ENCODE measurements at regions not wholly inside any gene's neighbourhood (a gene's known extent, or its start where the extent isn't known, plus 50 kb on each side); places are given as distances from the start of the nearest gene placed in this dataset.

DNA sequence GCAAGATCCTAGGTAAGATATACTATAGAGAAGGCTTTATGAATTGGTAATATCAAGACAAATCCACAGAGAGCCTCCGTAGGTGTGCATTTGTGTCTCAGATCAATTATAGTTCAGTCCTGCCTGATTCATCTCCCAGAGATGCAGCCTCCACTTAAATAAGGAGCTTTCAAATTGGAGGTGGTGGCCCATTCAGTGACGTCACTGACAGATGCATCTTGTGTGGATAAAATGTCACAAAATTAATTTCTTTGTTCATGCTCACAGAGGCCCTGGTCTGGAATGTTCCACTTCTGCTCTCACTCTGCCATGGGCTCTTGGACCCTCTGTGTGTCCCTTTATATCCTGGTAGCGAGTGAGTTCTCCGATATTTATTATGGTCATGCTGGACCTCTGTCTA, 157.1 kb upstream of the PRSS58 start:
- no peak for TF ChIP-seq ZFX (IDR thresholded peaks at IDR 0.05; ENCODE audit: borderline replicate concordance)
- no peak for TF ChIP-seq CTCF (IDR thresholded peaks at IDR 0.05)
- no peak overlapping the region for H3K27ac ChIP-seq

DNA sequence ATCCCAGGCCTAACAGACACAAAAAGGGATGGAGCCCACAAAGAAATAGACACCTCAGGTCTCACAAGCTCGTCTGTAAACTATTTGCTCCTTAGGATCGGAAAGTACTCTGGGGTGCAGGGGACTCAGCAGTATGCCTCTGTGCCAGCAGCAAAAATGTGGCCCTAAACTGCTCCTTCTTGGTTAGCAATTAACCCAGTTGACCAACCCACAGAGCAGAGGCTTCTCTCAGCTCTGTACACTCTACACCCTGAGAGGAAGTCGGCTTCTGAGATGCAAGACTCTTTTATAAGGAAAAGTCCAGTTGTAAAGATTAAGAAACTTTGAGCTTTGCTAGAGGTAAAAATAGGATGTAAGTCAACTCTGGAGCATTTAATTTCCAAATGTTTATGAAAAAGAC, 156.3 kb upstream of the PRSS58 start:
- H3K27ac ChIP-seq: no peak overlapping the region
- TF ChIP-seq ZFX (IDR thresholded peaks at IDR 0.05; ENCODE audit: borderline replicate concordance): no peak
- TF ChIP-seq CTCF (IDR thresholded peaks at IDR 0.05): no peak

GRCh38 chr7:142413280-142414000, 155.6 kb upstream of the PRSS58 start:
- no peak for TF ChIP-seq CTCF (IDR thresholded peaks at IDR 0.05)
- TF ChIP-seq ZFX (IDR thresholded peaks at IDR 0.05; ENCODE audit: borderline replicate concordance): no peak
- H3K27ac ChIP-seq: no peak overlapping the region

DNA sequence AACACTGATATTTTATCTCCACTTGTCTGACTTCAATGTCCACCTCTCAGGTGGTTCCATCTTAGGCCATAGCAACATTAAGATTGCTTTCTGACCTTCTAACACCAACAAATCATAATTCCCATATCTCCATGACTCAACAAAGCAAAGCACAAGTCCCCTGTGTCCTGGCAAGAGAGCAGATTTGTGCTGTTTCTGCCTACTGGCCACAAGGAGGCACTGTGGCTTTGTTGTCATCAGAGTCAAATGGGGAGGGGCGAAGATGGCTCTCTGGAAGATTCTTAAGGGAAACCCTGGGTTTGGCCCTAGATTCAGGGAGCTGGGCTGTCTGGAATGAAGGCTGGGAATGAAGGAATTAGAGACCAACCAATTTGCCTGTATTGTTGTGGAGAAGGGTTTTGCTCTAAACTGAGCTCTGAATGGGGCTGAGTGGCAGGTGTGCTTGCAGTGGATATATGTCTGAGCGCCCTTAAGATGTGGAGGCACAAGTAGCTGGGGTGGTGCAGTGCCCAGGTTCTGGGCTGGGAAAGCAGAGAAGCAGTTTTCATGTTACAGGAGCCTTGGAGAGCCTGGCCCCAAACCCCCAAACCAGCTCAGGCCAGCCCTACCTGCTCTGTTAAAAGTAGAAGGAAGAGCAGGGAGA, 154.8 kb upstream of the PRSS58 start:
- H3K27ac ChIP-seq: no peak overlapping the region
- TF ChIP-seq ZFX (IDR thresholded peaks at IDR 0.05; ENCODE audit: borderline replicate concordance): no peak
- peak; percentile 89 for TF ChIP-seq CTCF (IDR thresholded peaks at IDR 0.05)

DNA sequence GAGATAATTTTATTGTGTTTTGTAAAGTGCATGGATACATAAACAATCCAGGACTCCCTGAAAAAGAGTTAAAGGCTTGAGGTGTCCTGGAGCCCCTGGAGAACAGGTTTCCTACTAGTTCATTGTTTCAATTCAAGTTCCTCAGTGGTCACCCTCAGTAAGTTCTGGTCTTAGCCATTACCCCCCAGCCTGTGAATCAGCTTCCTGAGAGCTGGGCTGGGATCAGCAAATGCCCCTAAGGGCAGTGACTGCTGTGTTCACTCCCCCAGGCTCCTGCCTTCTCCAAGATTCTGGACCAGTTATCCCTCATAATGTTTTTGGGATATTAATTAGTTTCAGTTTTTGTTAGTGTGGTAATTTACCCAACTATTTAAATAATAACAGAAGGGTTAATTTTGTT, 151.6 kb upstream of the PRSS58 start:
- TF ChIP-seq CTCF (IDR thresholded peaks at IDR 0.05) (no peak), ZFX (IDR thresholded peaks at IDR 0.05; ENCODE audit: borderline replicate concordance) (no peak)

DNA sequence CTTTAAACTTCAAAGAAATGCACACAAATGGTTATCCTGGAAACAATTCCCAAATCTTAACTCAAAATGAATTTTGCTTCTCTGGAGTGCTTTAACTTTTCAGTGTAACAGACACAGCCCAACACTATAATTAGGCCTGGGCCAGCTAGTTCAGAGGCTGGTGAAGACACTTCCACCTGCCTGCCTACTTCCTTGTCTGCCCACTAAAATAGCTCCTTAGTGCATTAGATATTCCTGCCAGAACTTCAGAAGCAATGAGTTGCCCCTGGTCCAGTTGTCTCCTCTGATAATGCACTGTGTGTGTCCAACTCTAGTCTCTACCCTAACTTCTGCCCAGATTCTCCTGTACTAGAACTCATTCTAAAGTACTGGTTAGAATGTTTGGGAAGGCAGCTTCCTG, 150.9 kb upstream of the PRSS58 start:
- no peak overlapping the region for H3K27ac ChIP-seq

More for the DNA sequence above, 151.6 kb upstream of the PRSS58 start:
- no peak overlapping the region for H3K27ac ChIP-seq

More for the DNA sequence above, 150.9 kb upstream of the PRSS58 start:
- TF ChIP-seq CTCF (IDR thresholded peaks at IDR 0.05) (no peak), ZFX (IDR thresholded peaks at IDR 0.05; ENCODE audit: borderline replicate concordance) (no peak)

Measured in 22Rv1 (cell line).